Superior temporal gyrus (tissue), 1 donor: ENCODE measurements at regions not wholly inside any gene's neighbourhood (a gene's known extent, or its start where the extent isn't known, plus 50 kb on each side); places are given as distances from the start of the nearest gene placed in this dataset.

Experiments used
- DNase-seq: peaks from one replicate; pipeline ENCODE4 v3.0.0-alpha.2; 2016; ENCODE audit errors: extremely low spot score

- DNase-seq = no peak
These were observed 152.4 kb downstream of the TOMM20 start for GRCh38 chr1:234975941-234976860.

GRCh38 chr1:234975122-234975940 lies 153.3 kb downstream of the TOMM20 start:
- no peak for DNase-seq

DNA sequence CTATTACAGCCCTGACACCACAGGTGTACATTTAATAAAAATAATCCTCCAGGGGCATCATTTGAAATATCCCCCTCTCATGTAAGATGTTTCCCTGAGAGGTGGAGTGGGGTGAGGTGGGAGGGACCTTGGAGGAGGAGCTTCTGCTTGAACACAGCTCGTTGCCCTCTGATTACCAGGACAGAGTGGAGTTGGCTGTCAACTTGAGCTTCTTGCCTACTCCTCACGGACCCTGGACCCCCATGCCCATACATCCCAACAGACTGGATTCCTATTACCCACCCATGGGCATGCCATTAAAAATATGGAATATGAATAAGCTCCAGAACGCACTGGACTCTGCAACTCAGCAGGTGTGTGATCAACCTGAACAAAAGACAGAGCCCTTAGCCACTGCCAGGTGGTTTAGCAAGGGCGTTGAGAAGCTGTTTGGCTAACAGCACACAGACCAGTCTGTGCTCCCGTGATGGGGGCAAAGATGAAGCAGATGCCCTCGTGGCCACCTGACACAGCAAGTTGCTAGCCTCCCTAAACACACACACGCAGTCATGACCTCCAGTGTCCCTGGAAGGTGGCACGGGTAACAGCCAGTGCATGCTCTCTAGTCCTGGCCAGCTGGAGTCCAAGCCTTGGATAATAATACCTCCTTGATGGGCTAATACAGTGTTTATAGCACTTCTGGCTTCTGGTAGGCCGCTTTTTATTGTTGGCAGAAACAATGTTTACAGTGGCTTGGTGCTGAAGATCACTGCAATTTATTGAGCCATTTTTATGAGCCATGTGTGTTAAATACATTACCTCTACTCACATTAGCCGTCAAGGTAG lies 155.0 kb downstream of the TOMM20 start:
- no peak for DNase-seq

- DNase-seq = no peak
These were observed 156.0 kb downstream of the TOMM20 start for GRCh38 chr1:234972411-234973191.

GRCh38 chr1:234971586-234972297 lies 156.9 kb downstream of the TOMM20 start:
- DNase-seq = no peak

DNA sequence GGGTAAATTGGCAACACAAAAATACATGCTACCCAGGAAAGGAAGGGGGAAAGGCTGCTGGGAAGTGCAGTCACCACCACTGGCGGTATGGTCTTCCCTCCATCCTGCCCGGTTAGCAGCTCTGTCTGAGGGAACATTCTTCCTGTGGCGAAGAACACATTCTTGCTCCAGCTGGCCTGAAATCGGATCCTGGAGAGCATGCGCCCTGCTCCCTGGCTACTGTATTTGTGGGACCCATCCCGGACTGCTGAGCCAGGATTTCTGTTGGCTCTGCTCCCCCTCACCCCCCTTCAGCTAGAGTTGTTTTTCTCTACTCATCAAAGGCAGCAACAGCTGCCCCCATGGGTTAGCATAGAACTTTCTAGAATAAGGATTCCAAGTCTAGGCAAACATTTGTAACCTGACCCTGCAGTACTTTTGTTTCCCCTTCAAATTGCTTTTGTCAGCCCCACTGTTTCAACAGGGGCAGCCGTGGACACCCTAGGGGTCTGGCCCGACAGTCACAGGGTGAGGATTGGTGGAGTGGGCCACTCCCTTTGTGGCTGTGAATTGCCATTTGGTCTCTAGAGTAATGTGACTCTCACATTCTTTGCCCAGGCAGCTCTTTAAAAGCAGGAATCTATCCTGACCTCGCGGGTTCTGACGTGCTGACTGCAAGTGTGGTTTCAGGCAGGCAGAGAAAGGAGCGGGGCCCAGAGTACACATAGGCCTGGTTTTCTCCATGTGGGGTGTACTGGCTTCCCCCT lies 157.7 kb downstream of the TOMM20 start:
- DNase-seq = peak; percentile 56

DNA sequence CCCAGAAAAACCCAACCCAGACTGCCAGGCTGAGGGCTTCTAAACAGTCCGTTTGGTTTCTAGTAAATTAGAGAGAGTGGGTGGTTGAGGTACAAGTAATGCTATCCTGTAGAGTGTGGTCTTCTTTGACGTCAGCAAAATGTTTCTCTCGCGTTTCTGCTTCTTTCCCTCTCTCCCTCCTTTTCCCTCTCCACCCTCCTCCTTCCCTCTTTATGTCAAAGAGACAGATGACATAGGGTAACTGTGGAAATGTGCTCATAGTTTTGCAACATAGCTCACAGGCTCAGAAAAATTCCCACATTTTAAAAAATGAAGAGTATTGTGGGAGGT lies 158.3 kb downstream of the TOMM20 start:
- DNase-seq = no peak

DNA sequence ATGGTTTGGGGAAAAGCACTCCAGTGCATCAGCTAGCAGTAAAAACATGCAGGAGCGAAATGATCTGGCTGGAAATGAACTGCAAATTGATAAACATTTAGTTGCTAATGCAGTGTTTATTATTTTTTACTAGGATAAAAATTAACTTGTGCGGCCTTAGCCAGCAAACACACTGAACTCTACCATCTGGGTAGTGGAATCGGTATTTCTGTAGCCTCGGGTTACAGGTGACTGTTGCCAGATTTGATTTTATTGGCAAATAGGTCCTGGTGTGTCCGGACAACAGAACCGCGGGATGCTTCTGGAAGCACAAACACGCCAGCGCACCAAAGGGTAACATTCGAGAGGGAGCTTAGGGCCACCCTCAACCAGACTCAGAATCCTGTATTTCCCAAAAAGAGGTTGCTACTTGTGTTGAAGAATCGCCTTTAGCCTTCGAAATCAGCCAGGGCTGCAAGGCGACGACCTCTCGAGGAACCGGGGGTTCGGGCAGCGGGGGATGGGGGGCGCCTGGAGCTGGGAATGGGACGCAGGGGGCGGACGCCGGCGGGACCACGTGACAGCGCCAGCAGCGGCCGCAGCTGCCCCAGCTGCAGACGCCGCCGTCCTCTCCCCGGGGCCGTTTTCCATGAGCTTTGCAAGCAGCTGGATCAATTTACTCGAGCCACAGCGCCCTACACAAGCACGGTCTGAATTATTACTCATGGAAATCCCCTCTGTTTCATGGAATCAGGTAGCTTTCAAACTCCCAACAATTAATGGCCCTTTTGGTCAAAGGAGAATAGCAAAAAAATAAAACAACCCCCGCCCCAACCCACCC lies 158.8 kb downstream of the TOMM20 start:
- peak; percentile 73 for DNase-seq

DNA sequence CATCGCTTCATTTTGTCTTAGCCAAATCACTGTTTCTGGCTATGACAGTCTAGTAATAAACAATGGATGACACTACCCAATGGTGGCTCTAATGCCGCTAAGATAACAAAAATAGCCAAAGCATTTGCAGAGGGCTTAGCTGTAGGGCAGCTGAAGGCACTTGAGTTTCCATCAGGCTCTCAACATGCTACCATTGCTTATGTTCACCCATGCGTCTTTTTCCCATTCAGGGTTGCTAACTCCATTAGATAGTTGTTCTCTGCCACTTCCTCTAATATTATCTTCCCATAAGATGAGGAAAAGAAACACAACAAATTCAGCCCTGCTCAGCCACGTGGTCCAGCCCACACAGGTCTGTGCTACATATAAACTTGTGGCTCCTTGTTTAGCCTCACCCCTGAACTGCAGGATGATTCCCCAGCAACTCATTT lies 159.6 kb downstream of the TOMM20 start:
- no peak for DNase-seq

GRCh38 chr1:234968451-234968850 lies 160.2 kb downstream of the TOMM20 start:
- DNase-seq = no peak

DNA sequence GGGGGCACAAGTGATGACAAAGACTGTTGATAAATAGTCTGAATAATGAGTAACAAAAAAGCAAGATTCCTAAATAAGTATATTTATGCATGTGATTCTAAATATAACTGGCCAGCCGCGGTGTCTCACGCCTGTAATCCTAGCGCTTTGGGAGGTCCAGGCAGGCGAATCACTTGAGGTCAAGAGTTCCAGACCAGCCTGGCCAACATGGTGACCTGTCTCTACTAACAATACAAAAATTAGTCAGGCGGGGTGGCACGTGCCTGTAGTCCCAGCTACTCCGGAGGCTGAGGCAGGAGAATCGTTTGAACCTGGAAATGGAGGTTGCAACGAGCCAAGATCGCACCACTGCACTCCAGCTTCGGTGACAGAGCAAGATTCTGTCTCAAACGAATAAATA lies 161.5 kb downstream of the TOMM20 start:
- DNase-seq = no peak

- no peak for DNase-seq
These were observed 163.5 kb downstream of the TOMM20 start for GRCh38 chr1:234965111-234965510.

DNA sequence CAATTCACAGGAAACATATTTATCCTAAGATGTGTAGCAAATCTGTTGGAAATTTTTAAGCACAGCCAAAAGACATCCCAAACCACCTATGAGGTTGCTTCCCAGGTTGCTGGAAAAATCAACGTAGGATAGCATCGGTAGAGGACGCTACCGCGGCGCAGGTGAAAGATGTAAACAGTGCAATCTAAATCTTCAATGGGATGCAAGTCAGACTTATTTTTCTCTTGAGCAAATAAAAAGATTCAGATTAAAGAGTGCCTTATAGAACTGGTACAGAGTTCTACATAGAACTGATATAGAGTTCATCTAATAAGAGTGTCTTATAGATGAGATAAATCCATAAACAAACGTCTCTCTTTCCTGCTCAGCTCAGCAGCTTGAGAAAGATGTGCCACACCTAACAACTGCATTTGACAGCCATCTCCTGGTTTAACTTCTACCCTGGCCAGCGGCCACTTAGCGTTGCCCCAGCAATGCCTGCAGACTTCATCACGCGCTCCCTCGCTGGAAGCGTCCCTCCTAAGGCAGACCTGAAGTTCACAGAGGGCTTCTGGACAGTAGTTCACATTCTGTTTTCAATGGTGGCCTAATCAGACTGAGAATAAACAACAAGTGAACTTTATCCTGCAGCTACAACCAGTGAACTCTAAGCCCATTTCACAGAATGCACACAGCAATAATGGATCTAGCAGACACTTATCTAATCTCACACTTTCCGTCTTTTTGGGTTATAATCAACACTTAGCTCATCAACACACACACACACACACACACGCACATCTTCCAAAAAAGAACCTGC lies 164.5 kb downstream of the TOMM20 start:
- DNase-seq = no peak

DNA sequence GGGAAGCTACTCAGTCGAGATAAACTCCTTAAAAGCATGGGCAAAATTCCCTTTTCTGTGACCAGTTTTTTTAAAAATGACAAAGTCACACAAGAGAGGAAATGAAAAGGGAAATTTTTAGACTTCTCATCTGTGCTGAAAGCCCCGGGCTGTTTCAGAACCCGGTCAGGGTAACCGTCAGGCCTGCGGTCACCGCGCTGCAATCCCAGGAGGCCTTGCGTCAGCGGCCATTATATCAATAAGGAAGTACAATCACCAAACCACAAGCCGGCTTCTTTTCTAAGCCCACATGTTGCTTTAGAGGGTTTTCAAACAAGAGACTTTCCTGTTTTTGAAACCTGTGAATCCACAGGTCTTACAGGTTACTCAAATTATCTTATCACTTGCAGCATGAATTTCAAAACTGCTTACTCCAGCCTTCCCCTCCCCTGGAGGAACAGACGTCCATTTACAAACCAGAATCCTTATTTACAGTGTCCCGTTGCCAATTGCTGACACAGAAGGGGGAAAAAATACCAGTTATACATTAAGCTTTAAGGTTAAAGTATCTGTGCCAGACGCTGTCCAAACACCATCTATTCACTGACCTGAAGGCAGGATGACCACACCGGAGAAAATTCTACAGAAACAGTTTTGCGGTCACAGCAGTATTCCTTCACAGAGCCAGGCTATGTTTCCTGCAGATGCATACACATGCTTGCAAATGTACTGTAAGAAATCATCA lies 165.3 kb downstream of the TOMM20 start:
- no peak for DNase-seq

DNA sequence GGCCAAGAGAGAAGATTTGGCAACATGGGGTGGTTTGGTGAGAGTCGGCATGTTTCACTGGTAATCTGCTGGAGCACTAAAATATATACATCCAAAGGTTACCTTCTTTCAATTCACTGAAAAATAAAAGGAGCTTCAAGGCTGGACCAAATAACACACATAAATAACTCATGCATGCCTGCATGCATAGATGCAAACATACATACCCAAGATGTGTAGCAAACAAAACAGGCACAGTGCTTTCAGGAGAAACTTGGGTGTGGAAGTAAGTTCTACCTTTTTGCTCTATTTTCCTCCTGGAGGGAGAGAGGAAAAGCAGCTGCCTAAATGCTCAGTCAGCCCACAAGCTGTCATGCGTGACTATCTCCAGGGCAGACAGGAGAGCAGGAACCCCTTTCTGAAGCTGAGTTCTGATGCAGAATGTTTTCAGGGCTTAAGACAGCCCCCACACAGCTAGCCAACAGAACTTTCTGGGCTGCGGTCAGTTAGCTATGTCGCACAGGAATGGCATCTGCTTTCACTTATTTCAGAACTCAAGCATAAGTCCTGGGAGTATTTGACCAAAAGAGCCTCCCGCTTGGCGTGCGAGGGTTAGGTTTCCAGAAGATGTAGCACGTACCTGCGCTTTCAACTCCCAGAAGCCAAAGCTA lies 166.2 kb downstream of the TOMM20 start:
- DNase-seq = no peak

GRCh38 chr1:234961456-234962339 lies 166.9 kb downstream of the TOMM20 start:
- no peak for DNase-seq
